ENCODE measurements at regions not wholly inside any gene's neighbourhood (a gene's known extent, or its start where the extent isn't known, plus 50 kb on each side); places are given as distances from the start of the nearest gene placed in this dataset.

DNA sequence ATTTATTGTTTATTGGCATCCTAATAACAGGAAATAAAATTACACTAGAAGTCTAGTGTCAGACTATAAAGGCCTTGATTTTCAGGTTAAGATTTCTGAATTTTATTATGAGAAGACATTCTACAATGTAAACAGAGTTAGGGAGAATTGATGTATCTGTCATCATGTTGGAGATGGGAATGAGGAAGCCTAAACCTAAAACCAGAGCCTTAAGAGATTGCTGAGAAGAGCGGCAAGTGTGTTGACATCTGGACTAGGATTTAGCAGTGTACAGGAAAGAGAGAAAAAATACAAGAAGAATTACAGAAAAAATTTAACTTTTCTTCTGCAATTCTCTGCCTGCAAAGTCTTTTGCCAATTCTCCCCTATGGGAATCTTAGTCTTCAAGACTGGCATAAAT is 525.5 kb downstream of the NR2F1-AS1 start:
- TF ChIP-seq, protein P1, sequence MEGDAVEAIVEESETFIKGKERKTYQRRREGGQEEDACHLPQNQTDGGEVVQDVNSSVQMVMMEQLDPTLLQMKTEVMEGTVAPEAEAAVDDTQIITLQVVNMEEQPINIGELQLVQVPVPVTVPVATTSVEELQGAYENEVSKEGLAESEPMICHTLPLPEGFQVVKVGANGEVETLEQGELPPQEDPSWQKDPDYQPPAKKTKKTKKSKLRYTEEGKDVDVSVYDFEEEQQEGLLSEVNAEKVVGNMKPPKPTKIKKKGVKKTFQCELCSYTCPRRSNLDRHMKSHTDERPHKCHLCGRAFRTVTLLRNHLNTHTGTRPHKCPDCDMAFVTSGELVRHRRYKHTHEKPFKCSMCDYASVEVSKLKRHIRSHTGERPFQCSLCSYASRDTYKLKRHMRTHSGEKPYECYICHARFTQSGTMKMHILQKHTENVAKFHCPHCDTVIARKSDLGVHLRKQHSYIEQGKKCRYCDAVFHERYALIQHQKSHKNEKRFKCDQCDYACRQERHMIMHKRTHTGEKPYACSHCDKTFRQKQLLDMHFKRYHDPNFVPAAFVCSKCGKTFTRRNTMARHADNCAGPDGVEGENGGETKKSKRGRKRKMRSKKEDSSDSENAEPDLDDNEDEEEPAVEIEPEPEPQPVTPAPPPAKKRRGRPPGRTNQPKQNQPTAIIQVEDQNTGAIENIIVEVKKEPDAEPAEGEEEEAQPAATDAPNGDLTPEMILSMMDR (IDR thresholded peaks at IDR 0.05): no peak
- no peak for TF ChIP-seq EZH2 (IDR thresholded peaks at IDR 0.05; ENCODE audit: borderline replicate concordance, insufficient read depth, low read depth, low read length, poor library complexity, severe bottlenecking)

All from B cell (primary cell).